ENCODE measurements at regions not wholly inside any gene's neighbourhood (a gene's known extent, or its start where the extent isn't known, plus 50 kb on each side); places are given as distances from the start of the nearest gene placed in this dataset.

- H3K9me3 ChIP-seq: no peaks in the 10 kb centered on the region
- DNase-seq (ENCODE audit: low spot score in 2 of 2): no peak
- no peaks in the 10 kb centered on the region for H3K27me3 ChIP-seq
- whole genome bisulfite sequencing: 90% methylated on average over 2 of the region's 2 CpGs
- no peaks in the 10 kb centered on the region for H3K4me1 ChIP-seq
- TF ChIP-seq POLR2AphosphoS5 (IDR thresholded peaks at IDR 0.05) (no peak), POLR2A (IDR thresholded peaks at IDR 0.05) (no peak), EP300 (IDR thresholded peaks at IDR 0.05) (no peak), CTCF (IDR thresholded peaks at IDR 0.05) (no peak)
- H3K27ac ChIP-seq: no peak overlapping the region
- no peak overlapping the region for H3K4me3 ChIP-seq
- no peaks in the 10 kb centered on the region for H3K36me3 ChIP-seq
Observed at GRCh38 chr2:52000151-52000855, 968.4 kb upstream of the NRXN1 start.

- H3K4me3 ChIP-seq: no peak overlapping the region
- no peak overlapping the region for H3K27ac ChIP-seq
- TF ChIP-seq CTCF (IDR thresholded peaks at IDR 0.05): no peak
- DNase-seq (ENCODE audit: low spot score in 2 of 2): no peak
- H3K4me1 ChIP-seq: no peaks in the 10 kb centered on the region
- 86% methylated on average over 3 of the region's 3 CpGs for WGBS
- H3K36me3 ChIP-seq: no peaks in the 10 kb centered on the region
- no peaks in the 10 kb centered on the region for H3K9me3 ChIP-seq
- no peaks in the 10 kb centered on the region for H3K27me3 ChIP-seq
Observed at GRCh38 chr2:51998890-51999289, 967.0 kb upstream of the NRXN1 start.

- no peak overlapping the region for H3K4me3 ChIP-seq
- no peaks in the 10 kb centered on the region for H3K9me3 ChIP-seq
- H3K27ac ChIP-seq: no peak overlapping the region
- no peak for DNase-seq (ENCODE audit: low spot score in 2 of 2)
- H3K36me3 ChIP-seq: no peaks in the 10 kb centered on the region
- no peaks in the 10 kb centered on the region for H3K27me3 ChIP-seq
- no peaks in the 10 kb centered on the region for H3K4me1 ChIP-seq
- 91% methylated on average over 2 of the region's 2 CpGs for WGBS
- TF ChIP-seq CTCF (IDR thresholded peaks at IDR 0.05) (no peak), EP300 (IDR thresholded peaks at IDR 0.05) (no peak), POLR2A (IDR thresholded peaks at IDR 0.05) (no peak)
Observed at GRCh38 chr2:51997571-51997970, 965.6 kb upstream of the NRXN1 start.

- H3K27me3 ChIP-seq: no peaks in the 10 kb centered on the region
- H3K9me3 ChIP-seq: no peaks in the 10 kb centered on the region
- H3K27ac ChIP-seq: no peak overlapping the region
- H3K36me3 ChIP-seq: no peaks in the 10 kb centered on the region
- WGBS: 56% methylated on average over 1 of the region's 1 CpG
- H3K4me3 ChIP-seq: no peak overlapping the region
- TF ChIP-seq POLR2AphosphoS5 (IDR thresholded peaks at IDR 0.05) (no peak), CTCF (IDR thresholded peaks at IDR 0.05) (no peak), EP300 (IDR thresholded peaks at IDR 0.05) (no peak), POLR2A (IDR thresholded peaks at IDR 0.05) (no peak)
- no peaks in the 10 kb centered on the region for H3K4me1 ChIP-seq
- no peak for DNase-seq (ENCODE audit: low spot score in 2 of 2)
Observed at GRCh38 chr2:51995293-51995692, 963.4 kb upstream of the NRXN1 start.

GRCh38 chr2:51994123-51994763 lies 962.3 kb upstream of the NRXN1 start:
- Histone ChIP-seq H3K27me3 (no peaks in the 10 kb centered on the region), H3K4me1 (no peaks in the 10 kb centered on the region), H3K27ac (no peak overlapping the region), H3K36me3 (no peaks in the 10 kb centered on the region), H3K9me3 (no peaks in the 10 kb centered on the region), H3K4me3 (no peak overlapping the region)
- 33% methylated on average over 1 of the region's 1 CpG for WGBS
- no peak for TF ChIP-seq POLR2AphosphoS5 (IDR thresholded peaks at IDR 0.05)
- TF ChIP-seq CTCF (IDR thresholded peaks at IDR 0.05): no peak
- TF ChIP-seq EP300 (IDR thresholded peaks at IDR 0.05): no peak
- TF ChIP-seq POLR2A (IDR thresholded peaks at IDR 0.05): no peak
- no peak for DNase-seq (ENCODE audit: low spot score in 2 of 2)

Data from suprapubic skin (tissue), 4 donors.